ENCODE measurements at regions not wholly inside any gene's neighbourhood (a gene's known extent, or its start where the extent isn't known, plus 50 kb on each side); places are given as distances from the start of the nearest gene placed in this dataset.

- Histone ChIP-seq H3K36me3 (ENCODE audit: control insufficient read depth, insufficient read depth, low read length) (no peaks in the 10 kb centered on the region), H3K27me3 (ENCODE audit: control insufficient read depth, insufficient read depth, low read length) (no peaks in the 10 kb centered on the region), H3K4me3 (ENCODE audit: low read depth, low read length) (no peak overlapping the region)
- TF ChIP-seq, protein P1, sequence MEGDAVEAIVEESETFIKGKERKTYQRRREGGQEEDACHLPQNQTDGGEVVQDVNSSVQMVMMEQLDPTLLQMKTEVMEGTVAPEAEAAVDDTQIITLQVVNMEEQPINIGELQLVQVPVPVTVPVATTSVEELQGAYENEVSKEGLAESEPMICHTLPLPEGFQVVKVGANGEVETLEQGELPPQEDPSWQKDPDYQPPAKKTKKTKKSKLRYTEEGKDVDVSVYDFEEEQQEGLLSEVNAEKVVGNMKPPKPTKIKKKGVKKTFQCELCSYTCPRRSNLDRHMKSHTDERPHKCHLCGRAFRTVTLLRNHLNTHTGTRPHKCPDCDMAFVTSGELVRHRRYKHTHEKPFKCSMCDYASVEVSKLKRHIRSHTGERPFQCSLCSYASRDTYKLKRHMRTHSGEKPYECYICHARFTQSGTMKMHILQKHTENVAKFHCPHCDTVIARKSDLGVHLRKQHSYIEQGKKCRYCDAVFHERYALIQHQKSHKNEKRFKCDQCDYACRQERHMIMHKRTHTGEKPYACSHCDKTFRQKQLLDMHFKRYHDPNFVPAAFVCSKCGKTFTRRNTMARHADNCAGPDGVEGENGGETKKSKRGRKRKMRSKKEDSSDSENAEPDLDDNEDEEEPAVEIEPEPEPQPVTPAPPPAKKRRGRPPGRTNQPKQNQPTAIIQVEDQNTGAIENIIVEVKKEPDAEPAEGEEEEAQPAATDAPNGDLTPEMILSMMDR (IDR thresholded peaks at IDR 0.05; ENCODE audit: insufficient read depth, low read depth, low read length), result no peak
- ChIA-PET POLR2A (no interaction called here), CTCF (no interaction called here)
- no peak for DNase-seq (ENCODE audit: low read depth)
Measured at GRCh38 chr9:11320989-11321388, 708.2 kb upstream of the PTPRD start.

GRCh38 chr9:11323457-11323856 is 710.7 kb upstream of the PTPRD start:
- CTCF ChIA-PET, result interaction anchor here (0.6 kb wide), 1 partner anchor 896 kb away, joined by 3 read pairs; no protein-coding TSS in a partner anchor
- TF ChIP-seq, protein P1 (IDR thresholded peaks at IDR 0.05; ENCODE audit: insufficient read depth, low read depth, low read length), result no peak
- POLR2A ChIA-PET, result no interaction called here

GRCh38 chr9:11326231-11326630 is 713.4 kb upstream of the PTPRD start:
- TF ChIP-seq, protein P1 (IDR thresholded peaks at IDR 0.05; ENCODE audit: insufficient read depth, low read depth, low read length), result no peak
- Histone ChIP-seq H3K36me3 (ENCODE audit: control insufficient read depth, insufficient read depth, low read length) (no peaks in the 10 kb centered on the region), H3K27me3 (ENCODE audit: control insufficient read depth, insufficient read depth, low read length) (no peaks in the 10 kb centered on the region), H3K4me3 (ENCODE audit: low read depth, low read length) (no peak overlapping the region)
- ChIA-PET CTCF (no interaction called here), POLR2A (no interaction called here)
- no peak for DNase-seq (ENCODE audit: low read depth)

More at GRCh38 chr9:11323457-11323856, 710.7 kb upstream of the PTPRD start:
- H3K4me3 ChIP-seq (ENCODE audit: low read depth, low read length), result no peak overlapping the region
- no peak for DNase-seq (ENCODE audit: low read depth)
- no peaks in the 10 kb centered on the region for H3K36me3 ChIP-seq (ENCODE audit: control insufficient read depth, insufficient read depth, low read length)
- no peaks in the 10 kb centered on the region for H3K27me3 ChIP-seq (ENCODE audit: control insufficient read depth, insufficient read depth, low read length)

DNA sequence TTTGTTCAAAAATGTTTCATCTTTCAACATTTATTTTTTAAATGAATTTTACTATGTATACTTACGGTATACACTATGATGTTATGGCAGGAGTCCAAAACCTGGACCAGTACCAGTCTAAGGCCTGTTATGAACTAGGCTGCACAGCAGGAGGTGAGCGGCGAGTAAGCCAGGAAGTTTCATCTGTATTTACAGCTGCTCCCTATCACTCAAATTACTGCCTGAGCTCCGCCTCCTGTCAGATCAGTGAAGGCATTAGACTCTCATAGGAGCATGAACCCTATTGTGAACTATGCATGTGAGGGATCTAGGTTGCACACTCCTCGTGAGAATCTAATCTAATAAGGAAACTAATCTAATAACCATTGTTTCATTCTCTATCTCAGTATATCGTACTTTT is 715.5 kb upstream of the PTPRD start:
- ChIA-PET CTCF (no interaction called here), POLR2A (no interaction called here)
- Histone ChIP-seq H3K4me3 (ENCODE audit: low read depth, low read length) (no peak overlapping the region), H3K27me3 (ENCODE audit: control insufficient read depth, insufficient read depth, low read length) (no peaks in the 10 kb centered on the region), H3K36me3 (ENCODE audit: control insufficient read depth, insufficient read depth, low read length) (no peaks in the 10 kb centered on the region)
- DNase-seq (ENCODE audit: low read depth), result no peak
- TF ChIP-seq, protein P1 (IDR thresholded peaks at IDR 0.05; ENCODE audit: insufficient read depth, low read depth, low read length), result no peak

DNA sequence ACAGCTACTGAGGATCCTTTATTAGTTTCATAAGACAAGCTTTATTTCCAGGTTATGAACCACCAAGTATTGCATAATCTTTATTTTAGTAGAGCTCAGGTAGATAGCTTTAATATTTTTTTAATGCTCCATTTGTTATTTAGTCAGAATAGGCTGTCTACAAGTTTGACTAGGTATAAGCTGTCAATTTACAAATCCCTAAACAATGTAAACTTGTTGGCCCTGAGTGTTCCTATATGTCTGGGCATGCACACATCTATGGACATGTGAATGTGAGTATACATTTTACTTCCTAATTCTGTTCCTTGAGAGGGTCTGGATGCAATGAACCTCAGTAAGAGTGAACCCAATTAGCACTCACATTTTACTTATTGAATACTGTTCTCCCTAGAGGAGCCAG is 722.2 kb upstream of the PTPRD start:
- CTCF ChIA-PET, result no interaction called here

More for the DNA sequence above, 722.2 kb upstream of the PTPRD start:
- Histone ChIP-seq H3K36me3 (ENCODE audit: control insufficient read depth, insufficient read depth, low read length) (no peaks in the 10 kb centered on the region), H3K27me3 (ENCODE audit: control insufficient read depth, insufficient read depth, low read length) (no peaks in the 10 kb centered on the region), H3K4me3 (ENCODE audit: low read depth, low read length) (no peak overlapping the region)
- DNase-seq (ENCODE audit: low read depth), result no peak
- TF ChIP-seq, protein P1 (IDR thresholded peaks at IDR 0.05; ENCODE audit: insufficient read depth, low read depth, low read length), result no peak
- POLR2A ChIA-PET, result no interaction called here
